ENCODE measurements at regions not wholly inside any gene's neighbourhood (a gene's known extent, or its start where the extent isn't known, plus 50 kb on each side); places are given as distances from the start of the nearest gene placed in this dataset.
"Not testable (repeated sequence)": the region's sequence is repeated elsewhere in the genome, so short reads cannot be mapped to it uniquely, and the experiment has no call there.

- WGBS (ENCODE audit: extremely low coverage, insufficient read length, low lambda C conversion rate): no CpG with 5 or more reads among the region's 5 CpGs
- Mint-ChIP-seq H3K4me1 (peaks cover 31 to 46% of the 10 kb centered on the region in 2 experiments), H3K4me3 (peak overlapping the region; percentile 67 to 73), H3K36me3 (ENCODE audit: insufficient read depth in 1 of 3, low read depth in 3 of 3) (peaks cover 0 to 25% (median 5%) of the 10 kb centered on the region in 3 experiments; a peak in 5 of 7 replicates), H3K9me3 (peaks cover 13 to 23% of the 10 kb centered on the region in 2 experiments), H3K27me3 (ENCODE audit: low read depth) (peaks cover 2% of the 10 kb centered on the region), H3K27ac (peak overlapping the region in 2 of 3 experiments; percentile 89 to 93; a peak in 3 of 7 replicates)
- no peak overlapping the region for H3K23ac ChIP-seq (ENCODE audit: insufficient read length, low read depth, low read length)
- H3K27ac ChIP-seq (ENCODE audit: insufficient read length, low read depth, low read length): no peak overlapping the region
- no peak overlapping the region for H2BK12ac ChIP-seq (ENCODE audit: insufficient read length, low read depth, low read length)
- H3K23me2 ChIP-seq (ENCODE audit: insufficient read length, low read depth, low read length, poor library complexity, severe bottlenecking): no peaks in the 10 kb centered on the region
- no peak overlapping the region for H4K5ac ChIP-seq (ENCODE audit: insufficient read length, low read depth, low read length)
- no peak overlapping the region for H3K14ac ChIP-seq (ENCODE audit: insufficient read depth, low read length)
- peaks cover 3% of the 10 kb centered on the region; the same call in 1 of the 2 replicates for H3K4me1 ChIP-seq (ENCODE audit: insufficient read depth, low read length)
- no peaks in the 10 kb centered on the region for H4K20me1 ChIP-seq (ENCODE audit: control insufficient read depth, insufficient read depth, insufficient read length)
- no peaks in the 10 kb centered on the region for H3K9me3 ChIP-seq (ENCODE audit: control insufficient read depth, low read depth, low read length)
- H3K79me2 ChIP-seq (ENCODE audit: insufficient read depth, low read length): no peaks in the 10 kb centered on the region
- H3K79me1 ChIP-seq (ENCODE audit: insufficient read depth, low read depth, low read length, poor library complexity, severe bottlenecking): no peaks in the 10 kb centered on the region
- H2AFZ ChIP-seq (ENCODE audit: low read length): no peak overlapping the region
- H2BK5ac ChIP-seq (ENCODE audit: insufficient read length, low read length): no peak overlapping the region
- peak overlapping the region; percentile 18 for H3K9ac ChIP-seq (ENCODE audit: extremely low read depth, insufficient read length, low read length)
- no peak overlapping the region for H2BK20ac ChIP-seq (ENCODE audit: low read depth, low read length, poor library complexity, severe bottlenecking)
- no peak for DNase-seq
- H2BK15ac ChIP-seq (ENCODE audit: low read depth, low read length): no peak overlapping the region
- no peak overlapping the region for H4K91ac ChIP-seq (ENCODE audit: insufficient read length, low read depth, low read length)
- H3K27me3 ChIP-seq (ENCODE audit: insufficient read depth, low read length): no peaks in the 10 kb centered on the region
- no peak overlapping the region for H2AK5ac ChIP-seq (ENCODE audit: insufficient read length, low read length)
- no peak overlapping the region for H3T11ph ChIP-seq (ENCODE audit: low read length)
- no peak overlapping the region for H3K4ac ChIP-seq (ENCODE audit: low read depth, low read length)
- TF ChIP-seq CTCF (conservative IDR thresholded peaks at IDR 0.05): no peak
- H3K56ac ChIP-seq (ENCODE audit: insufficient read length, low read depth, low read length): no peak overlapping the region
- peak overlapping the region; percentile 58 for H3K4me2 ChIP-seq (ENCODE audit: insufficient read depth, insufficient read length, low read length)
- H3K18ac ChIP-seq (ENCODE audit: insufficient read length, low read depth, low read length): no peak overlapping the region
- H4K8ac ChIP-seq (replicated peaks; ENCODE audit: insufficient read length, low read depth, low read length): no peak overlapping the region
- no peak overlapping the region for H2BK120ac ChIP-seq (ENCODE audit: low read depth, low read length, poor library complexity, severe bottlenecking)
These were observed 62.6 kb downstream of the PLXNA1 start for GRCh38 chr3:127045435-127046045.

GRCh38 chr3:127046690-127047089 is 63.8 kb downstream of the PLXNA1 start:
- not testable (repeated sequence) for H3K23me2 ChIP-seq (ENCODE audit: insufficient read length, low read depth, low read length, poor library complexity, severe bottlenecking); H3K23ac ChIP-seq (ENCODE audit: insufficient read length, low read depth, low read length); H3K56ac ChIP-seq (ENCODE audit: insufficient read length, low read depth, low read length); H3K79me1 ChIP-seq (ENCODE audit: insufficient read depth, low read depth, low read length, poor library complexity, severe bottlenecking); H3K9me3 ChIP-seq (ENCODE audit: control insufficient read depth, low read depth, low read length); H4K5ac ChIP-seq (ENCODE audit: insufficient read length, low read depth, low read length); DNase-seq; H3K4me1 ChIP-seq (ENCODE audit: insufficient read depth, low read length); H3K14ac ChIP-seq (ENCODE audit: insufficient read depth, low read length); H3T11ph ChIP-seq (ENCODE audit: low read length); H3K18ac ChIP-seq (ENCODE audit: insufficient read length, low read depth, low read length); H2BK120ac ChIP-seq (ENCODE audit: low read depth, low read length, poor library complexity, severe bottlenecking); H3K9ac ChIP-seq (ENCODE audit: extremely low read depth, insufficient read length, low read length); H2AFZ ChIP-seq (ENCODE audit: low read length); H3K4me3 Mint-ChIP-seq; H3K27ac Mint-ChIP-seq; H3K27me3 ChIP-seq (ENCODE audit: insufficient read depth, low read length); H3K4me2 ChIP-seq (ENCODE audit: insufficient read depth, insufficient read length, low read length); H3K27ac ChIP-seq (ENCODE audit: insufficient read length, low read depth, low read length); H4K20me1 ChIP-seq (ENCODE audit: control insufficient read depth, insufficient read depth, insufficient read length); H4K8ac ChIP-seq (replicated peaks; ENCODE audit: insufficient read length, low read depth, low read length); H2BK5ac ChIP-seq (ENCODE audit: insufficient read length, low read length); H2BK12ac ChIP-seq (ENCODE audit: insufficient read length, low read depth, low read length); H3K27me3 Mint-ChIP-seq (ENCODE audit: low read depth); H4K91ac ChIP-seq (ENCODE audit: insufficient read length, low read depth, low read length); H3K79me2 ChIP-seq (ENCODE audit: insufficient read depth, low read length); H2BK20ac ChIP-seq (ENCODE audit: low read depth, low read length, poor library complexity, severe bottlenecking); H3K4ac ChIP-seq (ENCODE audit: low read depth, low read length); H2BK15ac ChIP-seq (ENCODE audit: low read depth, low read length); H2AK5ac ChIP-seq (ENCODE audit: insufficient read length, low read length)
- H3K9me3 Mint-ChIP-seq: peaks cover 13 to 23% of the 10 kb centered on the region in 2 experiments
- peaks cover 0 to 25% (median 5%) of the 10 kb centered on the region in 3 experiments; a peak in 5 of 7 replicates for H3K36me3 Mint-ChIP-seq (ENCODE audit: insufficient read depth in 1 of 3, low read depth in 3 of 3)
- peaks cover 28 to 48% of the 10 kb centered on the region in 2 experiments for H3K4me1 Mint-ChIP-seq
- WGBS (ENCODE audit: extremely low coverage, insufficient read length, low lambda C conversion rate): no CpG with 5 or more reads among the region's 28 CpGs

All from H9 (cell line).